ENCODE measurements at regions not wholly inside any gene's neighbourhood (a gene's known extent, or its start where the extent isn't known, plus 50 kb on each side); places are given as distances from the start of the nearest gene placed in this dataset.

DNA sequence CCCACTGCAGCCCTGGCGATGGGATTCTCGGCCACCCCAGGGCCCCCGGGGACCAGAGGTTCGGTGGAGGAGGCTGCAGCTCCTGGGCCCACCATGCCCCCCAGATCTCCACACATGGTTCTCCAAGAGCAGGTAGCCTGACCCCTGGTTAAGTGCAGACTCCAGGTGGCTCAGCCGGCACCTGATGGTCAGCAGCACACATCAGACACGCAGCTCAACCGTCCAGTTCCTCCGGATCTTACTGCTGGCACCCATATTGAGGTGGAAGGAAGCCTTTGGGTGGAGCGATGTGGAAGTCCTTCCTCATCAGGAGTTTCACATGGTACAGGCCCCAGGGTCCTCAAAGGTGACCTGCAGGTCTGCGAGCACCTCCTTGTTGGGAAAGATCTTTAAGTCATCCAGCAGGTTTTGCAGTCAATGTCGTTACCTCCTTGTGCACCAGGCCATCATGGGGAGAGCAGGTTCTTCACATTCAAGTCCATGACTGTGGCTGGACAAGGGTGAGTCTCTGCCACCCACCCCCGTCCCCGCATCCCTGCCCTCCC lies 74.2 kb upstream of the EEPD1 start (continued):
- no peak for TF ChIP-seq E4F1 (IDR thresholded peaks at IDR 0.05; ENCODE audit: borderline replicate concordance, partially characterized antibody)
- TF ChIP-seq FOXM1 (IDR thresholded peaks at IDR 0.05; ENCODE audit: low read depth, low read length): no peak

GRCh38 chr7:36079446-36080025 lies 73.5 kb upstream of the EEPD1 start:
- no peak for DNase-seq (ENCODE audit: low read depth, low spot score)
- no peaks in the 10 kb centered on the region for H3K9me3 ChIP-seq (replicated peaks; ENCODE audit: control insufficient read depth, insufficient read depth, low read length)
- H4K20me1 ChIP-seq (ENCODE audit: control insufficient read depth, insufficient read depth): no peaks in the 10 kb centered on the region
- H3K27me3 ChIP-seq (replicated peaks in 1 of 2; ENCODE audit: control insufficient read depth in 2 of 2, insufficient read depth in 2 of 2, low read length in 1 of 2): no peaks in the 10 kb centered on the region; a peak in 2 of 4 replicates
- 27% methylated on average over 5 of the region's 5 CpGs for WGBS (ENCODE audit: insufficient coverage, insufficient replicate concordance, low lambda C conversion rate, missing lambda C conversion rate)
- no peak overlapping the region for H3K4me2 ChIP-seq (ENCODE audit: control insufficient read depth, insufficient read depth)
- ChIA-PET CTCF (interaction anchor here (0.6 kb wide), 1 partner anchor 221 kb away, joined by 3 read pairs; no protein-coding TSS in a partner anchor), RAD21 (ENCODE audit: unreplicated experiment) (no interaction called here), POLR2A (no interaction called here), SMC1A (ENCODE audit: uncharacterized antibody, unreplicated experiment) (interaction anchor here (1.3 kb wide), 1 partner anchor 47 kb away, joined by 3 read pairs; no protein-coding TSS in a partner anchor)
- no peaks in the 10 kb centered on the region for H3K36me3 ChIP-seq (ENCODE audit: control insufficient read depth in 2 of 2, insufficient read depth in 2 of 2, low read length in 1 of 2)
- no TSS peak for BruUV-seq (replicated peaks)
- no peak overlapping the region for H3K27ac ChIP-seq (ENCODE audit: control insufficient read depth, insufficient read depth)
- H2AFZ ChIP-seq (ENCODE audit: control insufficient read depth, low read depth, low read length): no peak overlapping the region
- ATAC-seq: no peak
- no peak overlapping the region for H3K4me3 ChIP-seq
- intact Hi-C loops (cut with micrococcal nuclease; ENCODE audit: unreplicated experiment): no loop called here
- in situ Hi-C loops (cut with MboI): no loop called here
- H3K4me1 ChIP-seq (ENCODE audit: control insufficient read depth, insufficient read depth, low read length): no peaks in the 10 kb centered on the region
- TF ChIP-seq HSF1 (IDR thresholded peaks at IDR 0.05; ENCODE audit: low read depth, low read length): no peak
- no peak for TF ChIP-seq YY1 (IDR thresholded peaks at IDR 0.05; ENCODE audit: low read depth, low read length)
- TF ChIP-seq PML (IDR thresholded peaks at IDR 0.05; ENCODE audit: low read length): no peak
- TF ChIP-seq CREM (IDR thresholded peaks at IDR 0.05; ENCODE audit: low read depth): no peak
- H3K9ac ChIP-seq (ENCODE audit: control insufficient read depth, insufficient read depth, low read length): no peak overlapping the region
- FAIRE-seq: no peak
- H3K79me2 ChIP-seq (ENCODE audit: control insufficient read depth, insufficient read depth, low read length): no peaks in the 10 kb centered on the region
